Neural progenitor cell (in vitro differentiated cells): ENCODE measurements at regions not wholly inside any gene's neighbourhood (a gene's known extent, or its start where the extent isn't known, plus 50 kb on each side); places are given as distances from the start of the nearest gene placed in this dataset.

Experiments
- DNase-seq: peaks from one replicate; pipeline ENCODE4 v3.0.0-alpha.2; 2016; ENCODE audit warnings: low spot score
- H2AFZ ChIP-seq: fragments of 200-600 bp; sonication (generic); replicated peaks from 2 replicates; pipeline ENCODE4 v1.6.1; 2016; ENCODE audit warnings: antibody characterized with exemption
- H3F3A ChIP-seq: fragments of 200-600 bp; sonication (generic); 2 replicates; pipeline ENCODE4 v1.6.1; 2016; ENCODE audit warnings: antibody characterized with exemption, low read depth
- H3K27ac ChIP-seq: fragments of 200-600 bp; sonication (generic); 2 replicates; pipeline ENCODE4 v1.5.1; 2016; ENCODE audit warnings: mild to moderate bottlenecking
- H3K27me3 ChIP-seq: fragments of 200-600 bp; sonication (generic); 2 replicates; pipeline ENCODE4 v1.6.1; 2016; ENCODE audit warnings: mild to moderate bottlenecking, moderate library complexity
- H3K36me3 ChIP-seq: fragments of 200-600 bp; sonication (generic); 2 replicates; pipeline ENCODE4 v1.5.1; 2016
- H3K4me1 ChIP-seq: fragments of 200-600 bp; sonication (generic); 2 replicates; pipeline ENCODE4 v1.6.1; 2016; ENCODE audit warnings: mixed run types
- H3K4me2 ChIP-seq: fragments of 200-600 bp; sonication (generic); 2 replicates; pipeline ENCODE4 v1.6.1; 2016
- H3K4me3 ChIP-seq: fragments of 200-600 bp; sonication (generic); 2 replicates; pipeline ENCODE4 v1.5.1; 2016
- H3K79me2 ChIP-seq: fragments of 200-600 bp; sonication (generic); 2 replicates; pipeline ENCODE4 v1.6.1; 2016; ENCODE audit warnings: low read depth
- H3K9ac ChIP-seq: fragments of 200-600 bp; sonication (generic); 2 replicates; pipeline ENCODE4 v1.6.1; 2016
- H3K9me3 ChIP-seq: fragments of 200-600 bp; sonication (generic); 2 replicates; pipeline ENCODE4 v1.5.1; 2016; ENCODE audit warnings: low read depth
- H4K20me1 ChIP-seq: fragments of 200-600 bp; sonication (generic); 2 replicates; pipeline ENCODE4 v1.6.1; 2016; ENCODE audit warnings: low read depth
- H3K27ac Mint-ChIP-seq: 3 replicates; pipeline ENCODE4 v1.8.0; 2021; ENCODE audit warnings: mixed read lengths
- H3K27me3 Mint-ChIP-seq: 2 replicates; pipeline ENCODE4 v1.8.0; 2022; ENCODE audit warnings: low read depth, mild to moderate bottlenecking, inconsistent platforms, moderate library complexity, mixed read lengths; ENCODE audit not compliant: insufficient read depth
- H3K36me3 Mint-ChIP-seq: 3 replicates; pipeline ENCODE4 v1.8.0; 2021; ENCODE audit warnings: mixed read lengths
- H3K4me1 Mint-ChIP-seq: 3 replicates; pipeline ENCODE4 v1.8.0; 2021; ENCODE audit warnings: mixed read lengths
- H3K4me3 Mint-ChIP-seq: 3 replicates; pipeline ENCODE4 v1.8.0; 2021; ENCODE audit warnings: mild to moderate bottlenecking, moderate library complexity, mixed read lengths
- H3K9me3 Mint-ChIP-seq: 3 replicates; pipeline ENCODE4 v1.8.0; 2020; ENCODE audit warnings: mixed read lengths
- CTCF ChIP-seq: fragments of 200-600 bp; sonication (generic); IDR thresholded peaks from 2 replicates; pipeline ENCODE4 v1.5.1; 2017; ENCODE audit warnings: antibody characterized with exemption, mild to moderate bottlenecking
- EZH2 ChIP-seq: fragments of 200-600 bp; sonication (generic); IDR thresholded peaks from 2 replicates; pipeline ENCODE4 v1.6.1; 2017; ENCODE audit warnings: antibody characterized with exemption, mild to moderate bottlenecking, moderate library complexity
- EZH2phosphoT487 ChIP-seq: fragments of 200-600 bp; sonication (generic); IDR thresholded peaks from 2 replicates; pipeline ENCODE4 v1.6.1; 2017; ENCODE audit warnings: antibody characterized with exemption

- H3K4me1 Mint-ChIP-seq: peaks cover 13% of the 10 kb centered on the region
- TF ChIP-seq EZH2 (no peak), EZH2phosphoT487 (peak; percentile 96)
- no peaks in the 10 kb centered on the region for H3K36me3 ChIP-seq
- no peak overlapping the region for H2AFZ ChIP-seq
- DNase-seq: peak; percentile 60
- H3K27ac ChIP-seq: no peak overlapping the region
- H3K9me3 Mint-ChIP-seq: peaks cover 27% of the 10 kb centered on the region
- H3K27me3 Mint-ChIP-seq: no peaks in the 10 kb centered on the region
- peaks cover 27% of the 10 kb centered on the region for H3K36me3 Mint-ChIP-seq
- no peak overlapping the region for H3K4me3 Mint-ChIP-seq
- H3K4me1 ChIP-seq: no peaks in the 10 kb centered on the region
- H3F3A ChIP-seq: no peaks in the 10 kb centered on the region
- H3K27ac Mint-ChIP-seq: no peak overlapping the region
- H3K9me3 ChIP-seq: no peaks in the 10 kb centered on the region
- no peak overlapping the region for H3K4me2 ChIP-seq
- H3K27me3 ChIP-seq: peaks cover 80% of the 10 kb centered on the region
- peaks cover 5% of the 10 kb centered on the region for H4K20me1 ChIP-seq
- no peak overlapping the region for H3K4me3 ChIP-seq
- H3K79me2 ChIP-seq: no peaks in the 10 kb centered on the region
- H3K9ac ChIP-seq: no peak overlapping the region
These were observed 511.7 kb downstream of the USP25 start for GRCh38 chr21:16241479-16241963.

GRCh38 chr21:16243396-16243795, 513.6 kb downstream of the USP25 start:
- DNase-seq: no peak
- Histone ChIP-seq H3K27ac (no peak overlapping the region), H3K9me3 (no peaks in the 10 kb centered on the region), H3K9ac (no peak overlapping the region), H3K4me3 (no peak overlapping the region), H3K36me3 (no peaks in the 10 kb centered on the region), H4K20me1 (peaks cover 5% of the 10 kb centered on the region), H3K4me1 (no peaks in the 10 kb centered on the region), H3K79me2 (no peaks in the 10 kb centered on the region), H3K4me2 (no peak overlapping the region), H2AFZ (no peak overlapping the region), H3K27me3 (peaks cover 69% of the 10 kb centered on the region), H3F3A (no peaks in the 10 kb centered on the region)
- H3K27me3 Mint-ChIP-seq: peaks cover 5% of the 10 kb centered on the region
- H3K4me1 Mint-ChIP-seq: peaks cover 13% of the 10 kb centered on the region
- H3K4me3 Mint-ChIP-seq: no peak overlapping the region
- peaks cover 34% of the 10 kb centered on the region for H3K36me3 Mint-ChIP-seq
- TF ChIP-seq EZH2: no peak
- no peak for TF ChIP-seq EZH2phosphoT487
- TF ChIP-seq CTCF: no peak
- peaks cover 37% of the 10 kb centered on the region for H3K9me3 Mint-ChIP-seq
- no peak overlapping the region for H3K27ac Mint-ChIP-seq

- Histone ChIP-seq H3F3A (no peaks in the 10 kb centered on the region), H3K9me3 (no peaks in the 10 kb centered on the region), H4K20me1 (no peaks in the 10 kb centered on the region), H3K27ac (no peak overlapping the region), H2AFZ (no peak overlapping the region), H3K79me2 (no peaks in the 10 kb centered on the region), H3K36me3 (no peaks in the 10 kb centered on the region), H3K4me2 (no peak overlapping the region), H3K4me1 (no peaks in the 10 kb centered on the region), H3K9ac (no peak overlapping the region), H3K4me3 (no peak overlapping the region), H3K27me3 (peaks cover 17% of the 10 kb centered on the region)
- no peak overlapping the region for H3K27ac Mint-ChIP-seq
- H3K27me3 Mint-ChIP-seq: peaks cover 5% of the 10 kb centered on the region
- no peak for DNase-seq
- TF ChIP-seq EZH2phosphoT487 (no peak), EZH2 (no peak), CTCF (no peak)
- H3K9me3 Mint-ChIP-seq: peaks cover 50% of the 10 kb centered on the region
- no peaks in the 10 kb centered on the region for H3K4me1 Mint-ChIP-seq
- no peak overlapping the region for H3K4me3 Mint-ChIP-seq
- peaks cover 53% of the 10 kb centered on the region for H3K36me3 Mint-ChIP-seq
These were observed 518.9 kb downstream of the USP25 start for GRCh38 chr21:16248705-16249104.

- no peaks in the 10 kb centered on the region for H3K36me3 ChIP-seq
- peaks cover 48% of the 10 kb centered on the region for H3K9me3 Mint-ChIP-seq
- H2AFZ ChIP-seq: no peak overlapping the region
- no peaks in the 10 kb centered on the region for H4K20me1 ChIP-seq
- peaks cover 1% of the 10 kb centered on the region for H3K27me3 ChIP-seq
- peaks cover 7% of the 10 kb centered on the region for H3K27me3 Mint-ChIP-seq
- no peak for DNase-seq
- H3K9me3 ChIP-seq: no peaks in the 10 kb centered on the region
- H3K9ac ChIP-seq: no peak overlapping the region
- H3F3A ChIP-seq: no peaks in the 10 kb centered on the region
- H3K79me2 ChIP-seq: no peaks in the 10 kb centered on the region
- no peak for TF ChIP-seq EZH2
- TF ChIP-seq CTCF: no peak
- TF ChIP-seq EZH2phosphoT487: no peak
- no peaks in the 10 kb centered on the region for H3K4me1 ChIP-seq
- H3K27ac Mint-ChIP-seq: no peak overlapping the region
- H3K4me1 Mint-ChIP-seq: no peaks in the 10 kb centered on the region
- no peak overlapping the region for H3K4me3 ChIP-seq
- no peak overlapping the region for H3K27ac ChIP-seq
- no peak overlapping the region for H3K4me2 ChIP-seq
- H3K4me3 Mint-ChIP-seq: no peak overlapping the region
- H3K36me3 Mint-ChIP-seq: peaks cover 55% of the 10 kb centered on the region
These were observed 520.5 kb downstream of the USP25 start for GRCh38 chr21:16250273-16250672.
